ENCODE measurements at regions not wholly inside any gene's neighbourhood (a gene's known extent, or its start where the extent isn't known, plus 50 kb on each side); places are given as distances from the start of the nearest gene placed in this dataset.

- no peak for DNase-seq (ENCODE audit: low spot score)
Observed at GRCh38 chr4:188554413-188554812, 415.2 kb downstream of the TRIML1 start.

GRCh38 chr4:188573104-188573503 is 433.9 kb downstream of the TRIML1 start:
- DNase-seq (ENCODE audit: low spot score) = no peak

GRCh38 chr4:188578657-188579056 is 439.4 kb downstream of the TRIML1 start:
- no peak for DNase-seq (ENCODE audit: low spot score)

GRCh38 chr4:188596021-188596420 is 456.8 kb downstream of the TRIML1 start:
- no peak for DNase-seq (ENCODE audit: low spot score)

- no peak for DNase-seq (ENCODE audit: low spot score)
Observed at GRCh38 chr4:188603646-188604045, 464.4 kb downstream of the TRIML1 start.

GRCh38 chr4:188606635-188607034 is 467.4 kb downstream of the TRIML1 start:
- DNase-seq (ENCODE audit: low spot score) = no peak

GRCh38 chr4:188611143-188611542 is 471.9 kb downstream of the TRIML1 start:
- DNase-seq (ENCODE audit: low spot score) = no peak

GRCh38 chr4:188612659-188613058 is 473.4 kb downstream of the TRIML1 start:
- no peak for DNase-seq (ENCODE audit: low spot score)

- no peak for DNase-seq (ENCODE audit: low spot score)
Observed at GRCh38 chr4:188613976-188614375, 474.7 kb downstream of the TRIML1 start.

- DNase-seq (ENCODE audit: low spot score) = no peak
Observed at GRCh38 chr4:188619456-188620149, 480.4 kb downstream of the TRIML1 start.

GRCh38 chr4:188620608-188621007 is 481.4 kb downstream of the TRIML1 start:
- DNase-seq (ENCODE audit: low spot score) = no peak

GRCh38 chr4:188623314-188623854 is 484.1 kb downstream of the TRIML1 start:
- DNase-seq (ENCODE audit: low spot score) = no peak

- no peak for DNase-seq (ENCODE audit: low spot score)
Observed at GRCh38 chr4:188624370-188624769, 485.1 kb downstream of the TRIML1 start.

GRCh38 chr4:188627892-188628291 is 488.7 kb downstream of the TRIML1 start:
- no peak for DNase-seq (ENCODE audit: low spot score)

GRCh38 chr4:188639479-188640100 is 500.3 kb downstream of the TRIML1 start:
- no peak for DNase-seq (ENCODE audit: low spot score)

GRCh38 chr4:188647820-188648370 is 508.7 kb downstream of the TRIML1 start:
- DNase-seq (ENCODE audit: low spot score) = no peak

GRCh38 chr4:188649635-188650034 is 510.4 kb downstream of the TRIML1 start:
- no peak for DNase-seq (ENCODE audit: low spot score)

- DNase-seq (ENCODE audit: low spot score) = no peak
Observed at GRCh38 chr4:188650516-188650915, 511.3 kb downstream of the TRIML1 start.

- DNase-seq (ENCODE audit: low spot score) = no peak
Observed at GRCh38 chr4:188657365-188657764, 518.1 kb downstream of the TRIML1 start.

GRCh38 chr4:188658958-188659522 is 519.8 kb downstream of the TRIML1 start:
- DNase-seq (ENCODE audit: low spot score) = no peak

- no peak for DNase-seq (ENCODE audit: low spot score)
Observed at GRCh38 chr4:188660796-188661195, 521.6 kb downstream of the TRIML1 start.

- DNase-seq (ENCODE audit: low spot score) = no peak
Observed at GRCh38 chr4:188661502-188661901, 522.3 kb downstream of the TRIML1 start.

GRCh38 chr4:188663369-188663768 is 524.1 kb downstream of the TRIML1 start:
- DNase-seq (ENCODE audit: low spot score) = no peak
